ENCODE measurements at regions not wholly inside any gene's neighbourhood (a gene's known extent, or its start where the extent isn't known, plus 50 kb on each side); places are given as distances from the start of the nearest gene placed in this dataset.

DNA sequence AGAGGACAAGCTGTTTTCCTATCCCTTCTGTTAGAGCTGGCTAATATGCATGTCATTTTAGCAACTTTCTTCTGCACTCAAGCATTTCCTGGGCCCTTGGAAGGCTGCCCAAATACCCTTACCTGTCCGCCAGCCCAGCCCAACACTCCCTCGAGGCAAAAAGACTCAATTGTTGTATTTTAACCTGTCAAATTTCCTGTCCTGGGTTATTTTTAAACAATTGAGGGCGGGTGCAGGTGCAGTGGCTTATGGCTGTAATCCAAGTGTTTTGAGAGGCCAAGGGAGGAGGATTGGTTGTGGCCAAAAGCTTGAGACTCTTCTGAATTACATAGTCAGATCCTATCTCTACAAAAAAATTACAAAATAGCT, 125.0 kb upstream of the ARHGAP28 start:
- no peak for DNase-seq (ENCODE audit: low read depth)
- TF ChIP-seq CTCF (IDR thresholded peaks at IDR 0.05; ENCODE audit: insufficient read depth, low read depth, low read length, missing control alignments) = no peak
- H3K4me3 ChIP-seq (ENCODE audit: low read length) = no peak overlapping the region

DNA sequence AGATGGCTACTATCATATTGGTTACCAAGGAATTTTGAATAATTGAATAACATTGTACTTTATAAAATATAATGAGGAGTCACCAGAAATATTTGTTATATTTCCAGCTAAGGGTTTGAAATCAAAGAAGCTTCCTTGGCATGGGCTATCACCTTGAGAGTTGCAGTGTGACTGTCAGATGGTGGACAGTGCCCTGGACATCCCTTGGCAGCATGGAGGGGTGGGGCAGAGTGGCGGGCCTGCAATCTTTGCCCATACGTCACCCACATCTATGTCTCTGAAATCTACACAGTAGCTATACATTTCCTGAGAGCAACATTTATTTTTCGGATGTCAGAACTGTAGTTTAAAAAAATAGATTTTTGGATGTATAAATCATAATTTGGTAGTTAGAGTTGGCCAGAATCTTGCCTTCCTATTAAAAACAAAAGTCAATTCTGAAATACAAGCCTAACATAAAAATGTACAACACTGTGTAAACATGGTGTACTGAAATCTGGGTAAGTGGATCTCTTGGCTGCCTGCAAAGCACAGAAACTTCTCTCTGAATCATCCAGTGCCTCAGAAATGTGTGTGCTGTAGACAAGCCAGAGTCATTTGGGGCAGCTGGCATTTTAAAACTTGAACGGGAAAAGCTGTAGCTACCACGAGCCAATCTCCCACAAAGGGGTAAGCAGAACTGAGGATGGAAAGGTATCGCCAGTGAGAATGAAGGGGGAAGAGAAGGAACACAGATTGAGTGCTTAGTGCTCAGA, 124.2 kb upstream of the ARHGAP28 start:
- no peak overlapping the region for H3K4me3 ChIP-seq (ENCODE audit: low read length)
- no peak for DNase-seq (ENCODE audit: low read depth)
- TF ChIP-seq CTCF (IDR thresholded peaks at IDR 0.05; ENCODE audit: insufficient read depth, low read depth, low read length, missing control alignments) = no peak

DNA sequence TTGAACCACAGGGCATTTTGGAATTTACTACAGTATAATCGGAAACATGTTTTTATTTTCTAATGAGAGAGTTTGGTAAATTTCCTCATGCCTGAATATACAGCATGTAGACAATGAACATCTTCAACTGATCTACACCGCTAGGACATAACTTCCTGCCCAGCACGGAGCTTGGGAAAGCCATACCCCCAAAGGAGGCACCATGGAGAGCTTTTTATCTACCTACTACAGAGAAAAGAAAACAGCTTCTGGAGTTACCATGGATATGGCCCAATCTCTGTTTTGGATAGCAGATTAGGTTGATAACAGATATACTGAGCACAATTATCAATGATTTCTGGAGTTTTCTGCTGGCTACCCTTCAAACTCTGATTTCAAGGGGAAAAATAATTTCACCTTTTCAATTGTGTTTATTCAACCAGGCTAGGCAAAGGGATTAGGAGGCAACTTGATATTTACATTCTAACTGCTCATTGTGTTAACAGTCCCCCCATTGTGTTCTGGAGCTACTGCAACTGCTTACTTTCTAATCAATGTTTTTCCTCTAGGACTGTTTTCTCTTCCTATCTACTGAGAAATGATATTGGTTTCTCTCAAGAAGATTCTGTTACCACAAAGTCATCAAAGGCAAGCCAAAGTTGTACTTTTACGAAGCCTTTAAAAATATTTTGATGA, 123.0 kb upstream of the ARHGAP28 start:
- no peak for DNase-seq (ENCODE audit: low read depth)
- H3K4me3 ChIP-seq (ENCODE audit: low read length) = no peak overlapping the region
- TF ChIP-seq CTCF (IDR thresholded peaks at IDR 0.05; ENCODE audit: insufficient read depth, low read depth, low read length, missing control alignments) = no peak

- no peak overlapping the region for H3K4me3 ChIP-seq (ENCODE audit: low read length)
- DNase-seq (ENCODE audit: low read depth) = no peak
- no peak for TF ChIP-seq CTCF (IDR thresholded peaks at IDR 0.05; ENCODE audit: insufficient read depth, low read depth, low read length, missing control alignments)
Measured at GRCh38 chr18:6607343-6607742, 122.2 kb upstream of the ARHGAP28 start.

GRCh38 chr18:6609666-6610264, 119.8 kb upstream of the ARHGAP28 start:
- no peak for DNase-seq (ENCODE audit: low read depth)
- no peak overlapping the region for H3K4me3 ChIP-seq (ENCODE audit: low read length)
- TF ChIP-seq CTCF (IDR thresholded peaks at IDR 0.05; ENCODE audit: insufficient read depth, low read depth, low read length, missing control alignments) = no peak

DNA sequence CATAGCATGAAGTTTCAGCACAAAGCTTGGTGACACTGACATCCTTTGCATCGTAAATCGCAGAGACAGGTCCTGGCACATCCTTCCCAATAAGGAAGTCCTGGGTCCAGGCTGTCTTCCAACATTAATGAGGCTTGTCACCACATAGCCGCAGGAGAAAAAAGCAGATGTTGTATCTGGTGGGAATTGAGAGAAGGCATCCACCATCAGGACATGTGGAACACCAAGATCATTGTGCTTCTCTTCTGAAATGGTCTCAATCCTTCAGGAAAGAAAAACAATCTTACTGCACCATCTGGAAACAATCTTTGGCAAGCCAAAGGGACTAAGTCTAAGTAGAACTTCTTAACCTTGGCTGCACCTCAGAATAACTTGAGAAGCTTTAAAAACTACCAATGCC, 119.0 kb upstream of the ARHGAP28 start:
- H3K4me3 ChIP-seq (ENCODE audit: low read length) = no peak overlapping the region
- no peak for DNase-seq (ENCODE audit: low read depth)
- no peak for TF ChIP-seq CTCF (IDR thresholded peaks at IDR 0.05; ENCODE audit: insufficient read depth, low read depth, low read length, missing control alignments)
